ENCODE measurements at regions not wholly inside any gene's neighbourhood (a gene's known extent, or its start where the extent isn't known, plus 50 kb on each side); places are given as distances from the start of the nearest gene placed in this dataset.

GRCh38 chr1:217943361-217943760, 312.2 kb downstream of the SPATA17 start:
- no peaks in the 10 kb centered on the region for H3K9me3 ChIP-seq (ENCODE audit: control insufficient read depth in 2 of 3, insufficient read depth in 1 of 3, low read length in 3 of 3)
- H3K27ac ChIP-seq (ENCODE audit: low read depth in 2 of 2, low read length in 2 of 2), result no peak overlapping the region
- DNase-seq (no peak), FAIRE-seq (no peak)
- TF ChIP-seq CTCF (IDR thresholded peaks at IDR 0.05; ENCODE audit: borderline replicate concordance, extremely low read depth, insufficient read depth), result no peak
- no peak overlapping the region for H3K9ac ChIP-seq (ENCODE audit: low read length in 3 of 3)
- H3K4me1 ChIP-seq (ENCODE audit: control insufficient read depth in 2 of 3, insufficient read depth in 2 of 3, low read depth in 1 of 3, low read length in 3 of 3), result no peaks in the 10 kb centered on the region
- H3K4me3 ChIP-seq (ENCODE audit: low read length in 3 of 3), result no peak overlapping the region
- intact Hi-C loops (cut with DNase I), result no loop called here
- no peaks in the 10 kb centered on the region for H3K36me3 ChIP-seq (ENCODE audit: control insufficient read depth in 2 of 3, insufficient read depth in 3 of 3, low read length in 3 of 3)
- H3K27me3 ChIP-seq (ENCODE audit: control insufficient read depth, insufficient read depth, low read length), result no peaks in the 10 kb centered on the region

- H3K27ac ChIP-seq (ENCODE audit: low read depth in 2 of 2, low read length in 2 of 2), result no peak overlapping the region
- no peak for FAIRE-seq
- intact Hi-C loops (cut with DNase I), result no loop called here
These were observed 313.4 kb downstream of the SPATA17 start for GRCh38 chr1:217944550-217944949.

GRCh38 chr1:217946511-217946910, 315.4 kb downstream of the SPATA17 start:
- Histone ChIP-seq H3K4me1 (ENCODE audit: control insufficient read depth in 2 of 3, insufficient read depth in 2 of 3, low read depth in 1 of 3, low read length in 3 of 3) (no peaks in the 10 kb centered on the region), H3K36me3 (ENCODE audit: control insufficient read depth in 2 of 3, insufficient read depth in 3 of 3, low read length in 3 of 3) (no peaks in the 10 kb centered on the region), H3K27ac (ENCODE audit: low read depth in 2 of 2, low read length in 2 of 2) (no peak overlapping the region), H3K4me3 (ENCODE audit: low read length in 3 of 3) (no peak overlapping the region), H3K9me3 (ENCODE audit: control insufficient read depth in 2 of 3, insufficient read depth in 1 of 3, low read length in 3 of 3) (no peaks in the 10 kb centered on the region), H3K27me3 (ENCODE audit: control insufficient read depth, insufficient read depth, low read length) (no peaks in the 10 kb centered on the region), H3K9ac (ENCODE audit: low read length in 3 of 3) (no peak overlapping the region)
- FAIRE-seq, result no peak
- DNase-seq, result peak in 4 of 5 donors; percentile 59 to 87 (median 77)
- intact Hi-C loops (cut with DNase I), result no loop called here
- TF ChIP-seq CTCF (IDR thresholded peaks at IDR 0.05; ENCODE audit: borderline replicate concordance, extremely low read depth, insufficient read depth), result no peak

More at GRCh38 chr1:217944550-217944949, 313.4 kb downstream of the SPATA17 start:
- Histone ChIP-seq H3K36me3 (ENCODE audit: control insufficient read depth in 2 of 3, insufficient read depth in 3 of 3, low read length in 3 of 3) (no peaks in the 10 kb centered on the region), H3K4me1 (ENCODE audit: control insufficient read depth in 2 of 3, insufficient read depth in 2 of 3, low read depth in 1 of 3, low read length in 3 of 3) (no peaks in the 10 kb centered on the region), H3K9ac (ENCODE audit: low read length in 3 of 3) (no peak overlapping the region), H3K9me3 (ENCODE audit: control insufficient read depth in 2 of 3, insufficient read depth in 1 of 3, low read length in 3 of 3) (no peaks in the 10 kb centered on the region), H3K27me3 (ENCODE audit: control insufficient read depth, insufficient read depth, low read length) (no peaks in the 10 kb centered on the region), H3K4me3 (ENCODE audit: low read length in 3 of 3) (no peak overlapping the region)
- no peak for TF ChIP-seq CTCF (IDR thresholded peaks at IDR 0.05; ENCODE audit: borderline replicate concordance, extremely low read depth, insufficient read depth)
- DNase-seq, result no peak

- intact Hi-C loops (cut with DNase I), result no loop called here
- H3K36me3 ChIP-seq (ENCODE audit: control insufficient read depth in 2 of 3, insufficient read depth in 3 of 3, low read length in 3 of 3), result no peaks in the 10 kb centered on the region
- H3K9me3 ChIP-seq (ENCODE audit: control insufficient read depth in 2 of 3, insufficient read depth in 1 of 3, low read length in 3 of 3), result no peaks in the 10 kb centered on the region
- H3K27me3 ChIP-seq (ENCODE audit: control insufficient read depth, insufficient read depth, low read length), result no peaks in the 10 kb centered on the region
- FAIRE-seq (no peak), DNase-seq (no peak)
- H3K27ac ChIP-seq (ENCODE audit: low read depth in 2 of 2, low read length in 2 of 2), result no peak overlapping the region
- no peak overlapping the region for H3K9ac ChIP-seq (ENCODE audit: low read length in 3 of 3)
- no peak for TF ChIP-seq CTCF (IDR thresholded peaks at IDR 0.05; ENCODE audit: borderline replicate concordance, extremely low read depth, insufficient read depth)
- H3K4me3 ChIP-seq (ENCODE audit: low read length in 3 of 3), result no peak overlapping the region
- H3K4me1 ChIP-seq (ENCODE audit: control insufficient read depth in 2 of 3, insufficient read depth in 2 of 3, low read depth in 1 of 3, low read length in 3 of 3), result no peaks in the 10 kb centered on the region
These were observed 317.6 kb downstream of the SPATA17 start for GRCh38 chr1:217948741-217949140.
